Endothelial cell of umbilical vein (primary cell): ENCODE measurements at regions not wholly inside any gene's neighbourhood (a gene's known extent, or its start where the extent isn't known, plus 50 kb on each side); places are given as distances from the start of the nearest gene placed in this dataset.

Experiments
- BruUV-seq: library from RNA; stranded (reverse); fragments of 400-500 nt; replicated peaks from 2 replicates; lab custom pipeline; 2021; lab: Mats Ljungman, UMichigan
- CTCF ChIA-PET: fragments of 300-600, 350-600 bp; sonication (Branson Sonifier 250); formaldehyde crosslinking; loops from one replicate; lab custom pipeline; 2021; ENCODE audit warnings: antibody characterized with exemption, inconsistent platforms; lab: Charles Lee
- POLR2A ChIA-PET: fragments of 300-600, 350-600 bp; sonication (Branson Sonifier 250); formaldehyde crosslinking; loops from one replicate; lab custom pipeline; 2021; ENCODE audit warnings: antibody characterized with exemption, inconsistent platforms; lab: Charles Lee
- DNase-seq: peaks from one replicate; pipeline ENCODE4 v3.0.0-alpha.2; 2011; ENCODE audit warnings: low read depth, low spot score
- FAIRE-seq: peaks from 2 replicates; lab custom pipeline; 2011; peaks lifted over from hg19 to GRCh38; lab: Jason Lieb, UNC
- H2AFZ ChIP-seq: 2 replicates; pipeline ENCODE4 v1.6.0; 2012; ENCODE audit warnings: low read depth, low read length, control low read depth, inconsistent platforms
- H3K27ac ChIP-seq: 2 replicates; pipeline ENCODE4 v1.5.1; 2011; ENCODE audit warnings: low read depth, mild to moderate bottlenecking, control low read depth, low read length, moderate library complexity; ENCODE audit not compliant: insufficient read depth
- H3K27me3 ChIP-seq, 2 experiments: 2 replicates each; pipeline versions ENCODE4 v1.6.0 to v1.6.1; 2011; ENCODE audit warnings: low read length in 2 of 2, mixed read lengths in 1 of 2; ENCODE audit not compliant: control insufficient read depth in 2 of 2, insufficient read depth in 2 of 2
- H3K36me3 ChIP-seq, 2 experiments: 2 replicates in 1 of 2; 3 replicates in 1 of 2; pipeline ENCODE4 v1.5.1; 2011; ENCODE audit warnings: low read length in 2 of 2, mild to moderate bottlenecking in 1 of 2, moderate library complexity in 1 of 2; ENCODE audit not compliant: control insufficient read depth in 2 of 2, insufficient read depth in 2 of 2; ENCODE audit errors: extremely low read depth in 1 of 2
- H3K4me1 ChIP-seq: 3 replicates; pipeline ENCODE4 v1.5.1; 2011; ENCODE audit warnings: mild to moderate bottlenecking, low read length; ENCODE audit not compliant: control insufficient read depth, insufficient read depth; ENCODE audit errors: extremely low read depth
- H3K4me2 ChIP-seq: 2 replicates; pipeline ENCODE4 v1.6.1; 2011; ENCODE audit warnings: low read length, control low read depth, mixed read lengths; ENCODE audit not compliant: insufficient read depth
- H3K4me3 ChIP-seq, 3 experiments: fragments of 200-600 bp in 1 of 3; sonication (generic), shearing (Covaris generic) in 1 of 3; replicated peaks in 1 of 3; 2 replicates each; pipeline ENCODE4 v1.5.1; 2011 to 2016; ENCODE audit warnings: control low read depth in 3 of 3, low read length in 3 of 3, mild to moderate bottlenecking in 2 of 3, inconsistent platforms in 1 of 3, low read depth in 1 of 3, moderate library complexity in 1 of 3; ENCODE audit not compliant: insufficient read depth in 1 of 3
- H3K79me2 ChIP-seq: 2 replicates; pipeline ENCODE4 v1.6.0; 2012; ENCODE audit warnings: low read length, inconsistent platforms; ENCODE audit not compliant: control insufficient read depth, insufficient read depth
- H3K9ac ChIP-seq: replicated peaks from 2 replicates; pipeline ENCODE3; 2011; ENCODE audit warnings: low read length, control low read depth; ENCODE audit not compliant: insufficient read depth; ENCODE audit errors: extremely low read depth
- H3K9me1 ChIP-seq: replicated peaks from 3 replicates; pipeline ENCODE4 v1.6.0; 2011; ENCODE audit warnings: mild to moderate bottlenecking, low read length; ENCODE audit not compliant: control insufficient read depth, insufficient read depth; ENCODE audit errors: extremely low read depth
- H3K9me3 ChIP-seq: replicated peaks from 2 replicates; pipeline ENCODE4 v1.5.1; 2012; ENCODE audit warnings: low read length, inconsistent platforms; ENCODE audit not compliant: control insufficient read depth, insufficient read depth
- H4K20me1 ChIP-seq: replicated peaks from 2 replicates; pipeline ENCODE3; 2011; ENCODE audit warnings: mild to moderate bottlenecking, low read length; ENCODE audit not compliant: control insufficient read depth, insufficient read depth; ENCODE audit errors: extremely low read depth
- CTCF ChIP-seq, 2 donors: IDR thresholded peaks; 1 replicate in 1 of 2; 2 replicates in 1 of 2; pipeline ENCODE4 v1.5.1; 2011; ENCODE audit warnings: low read length in 2 of 2, mild to moderate bottlenecking in 2 of 2, moderate library complexity in 2 of 2, control low read depth in 1 of 2, inconsistent platforms in 1 of 2, low read depth in 1 of 2; ENCODE audit not compliant: insufficient read depth in 1 of 2; ENCODE audit errors: extremely low read depth in 1 of 2
- EZH2 ChIP-seq: IDR thresholded peaks from 2 replicates; pipeline ENCODE4 v1.6.1; 2012; ENCODE audit warnings: borderline replicate concordance, low read depth, mild to moderate bottlenecking, moderate library complexity, low read length, inconsistent platforms; ENCODE audit not compliant: severe bottlenecking
- FOS ChIP-seq: IDR thresholded peaks from 2 replicates; pipeline ENCODE4 v1.6.1; 2011; ENCODE audit warnings: mild to moderate bottlenecking, low read length, moderate library complexity, borderline replicate concordance; ENCODE audit not compliant: insufficient read depth
- GATA2 ChIP-seq: IDR thresholded peaks from 2 replicates; pipeline ENCODE4 v1.7.0; 2011; ENCODE audit warnings: low read depth, mild to moderate bottlenecking, moderate library complexity, mixed read lengths, low read length; ENCODE audit not compliant: insufficient read length, insufficient read depth
- JUN ChIP-seq: IDR thresholded peaks from 2 replicates; pipeline ENCODE4 v1.6.1; 2011; ENCODE audit warnings: borderline replicate concordance, low read depth; ENCODE audit not compliant: insufficient read length, insufficient read depth
- MAX ChIP-seq: IDR thresholded peaks from 2 replicates; pipeline ENCODE4 v1.6.1; 2011; ENCODE audit not compliant: insufficient read depth, insufficient read length
- MYC ChIP-seq: IDR thresholded peaks from one replicate; pipeline ENCODE4 v1.6.1; 2011; ENCODE audit warnings: mild to moderate bottlenecking, low read depth, low read length
- POLR2A ChIP-seq: IDR thresholded peaks from 2 replicates; pipeline ENCODE4 v1.6.1; 2012; ENCODE audit warnings: low read depth, mild to moderate bottlenecking, control low read depth, low read length
- POLR2AphosphoS5 ChIP-seq: IDR thresholded peaks from 2 replicates; pipeline ENCODE4 v1.6.1; 2012; ENCODE audit warnings: low read depth, mild to moderate bottlenecking, control low read depth, low read length, moderate library complexity; ENCODE audit not compliant: insufficient read depth
- dilution Hi-C: fragments of 300-500 bp; cut with MboI; formaldehyde crosslinking; loops from one replicate; pipeline ENCODE4 v1.15.0; 2019; ENCODE audit warnings: low sequenced_read_pairs; ENCODE audit not compliant: extremely low pct_ligation_motif_present
- intact Hi-C: fragments of 100-400 bp; cut with micrococcal nuclease; formaldehyde crosslinking; loops from one replicate; pipeline ENCODE4 v1.10.0; 2022

- no peaks in the 10 kb centered on the region for H3K27me3 ChIP-seq
- H2AFZ ChIP-seq: no peak overlapping the region
- H3K9ac ChIP-seq: no peak overlapping the region
- H3K9me3 ChIP-seq: no peaks in the 10 kb centered on the region
- ChIA-PET POLR2A (no interaction called here), CTCF (no interaction called here)
- BruUV-seq: no TSS peak
- FAIRE-seq: no peak
- no peak overlapping the region for H3K4me2 ChIP-seq
- H3K36me3 ChIP-seq: no peaks in the 10 kb centered on the region
- TF ChIP-seq JUN (no peak), MYC (no peak), GATA2 (no peak), POLR2A (no peak), FOS (no peak), POLR2AphosphoS5 (no peak), EZH2 (no peak), MAX (no peak), CTCF (IDR thresholded peaks at IDR 0.05; ENCODE audit: extremely low read depth in 1 of 2, insufficient read depth in 1 of 2, low read depth in 1 of 2, low read length in 2 of 2) (no peak)
- H3K27ac ChIP-seq: no peak overlapping the region
- DNase-seq: no peak
- no peaks in the 10 kb centered on the region for H3K79me2 ChIP-seq
- dilution Hi-C loops (no loop called here), intact Hi-C loops (no loop called here)
- H3K9me1 ChIP-seq: no peaks in the 10 kb centered on the region
- no peaks in the 10 kb centered on the region for H4K20me1 ChIP-seq
- no peak overlapping the region for H3K4me3 ChIP-seq
- H3K4me1 ChIP-seq: no peaks in the 10 kb centered on the region
Measured at GRCh38 chrX:150262456-150262855, 100.7 kb upstream of the MAMLD1 start.
